Naive thymus-derived CD8-positive, alpha-beta T cell (primary cell): ENCODE measurements at regions not wholly inside any gene's neighbourhood (a gene's known extent, or its start where the extent isn't known, plus 50 kb on each side); places are given as distances from the start of the nearest gene placed in this dataset.

Experiments used
- ATAC-seq, 2 donors: fragments of 150-1000 bp; cut with Tn5 transposase in 1 of 2; sonication (Bioruptor Pico), chemical (Tn5 transposase) in 1 of 2; 1 replicate in 1 of 2; 2 replicates in 1 of 2; pipeline ENCODE4 v1.10.0; 2021; ENCODE audit warnings: mild to moderate bottlenecking in 2 of 2, moderate library complexity in 2 of 2
- POLR2A ChIA-PET: fragments of 350-600 bp; sonication (Branson Sonifier 250); formaldehyde crosslinking; loops from one replicate; lab custom pipeline; 2021; ENCODE audit warnings: antibody characterized with exemption; lab: Charles Lee
- DNase-seq, 10 donors: peaks; one replicate each; pipeline versions ENCODE4 v3.0.0 to v3.0.0-alpha.2; 2020 to 2022
- H3K27ac Mint-ChIP-seq, 10 donors: one replicate each; pipeline ENCODE4 v1.8.0; 2020 to 2022; ENCODE audit warnings: mild to moderate bottlenecking in 10 of 10, mixed read lengths in 10 of 10, moderate library complexity in 4 of 10, inconsistent platforms in 1 of 10
- H3K27me3 Mint-ChIP-seq, 5 donors: one replicate each; pipeline ENCODE4 v1.8.0; 2021 to 2022; ENCODE audit warnings: mixed read lengths in 5 of 5
- H3K36me3 Mint-ChIP-seq, 3 donors: one replicate each; pipeline ENCODE4 v1.8.0; 2020 to 2022; ENCODE audit warnings: mixed read lengths in 3 of 3, mild to moderate bottlenecking in 2 of 3, inconsistent platforms in 1 of 3
- H3K4me1 Mint-ChIP-seq, 4 donors: one replicate each; pipeline ENCODE4 v1.8.0; 2021 to 2022; ENCODE audit warnings: mixed read lengths in 4 of 4
- H3K4me3 Mint-ChIP-seq, 10 donors: one replicate each; pipeline ENCODE4 v1.8.0; 2020 to 2022; ENCODE audit warnings: mild to moderate bottlenecking in 10 of 10, mixed read lengths in 10 of 10, moderate library complexity in 6 of 10, inconsistent platforms in 1 of 10
- H3K9me3 Mint-ChIP-seq, 9 donors: one replicate each; pipeline ENCODE4 v1.8.0; 2020 to 2022; ENCODE audit warnings: mixed read lengths in 9 of 9, mild to moderate bottlenecking in 3 of 9, inconsistent platforms in 1 of 9, moderate library complexity in 1 of 9

DNA sequence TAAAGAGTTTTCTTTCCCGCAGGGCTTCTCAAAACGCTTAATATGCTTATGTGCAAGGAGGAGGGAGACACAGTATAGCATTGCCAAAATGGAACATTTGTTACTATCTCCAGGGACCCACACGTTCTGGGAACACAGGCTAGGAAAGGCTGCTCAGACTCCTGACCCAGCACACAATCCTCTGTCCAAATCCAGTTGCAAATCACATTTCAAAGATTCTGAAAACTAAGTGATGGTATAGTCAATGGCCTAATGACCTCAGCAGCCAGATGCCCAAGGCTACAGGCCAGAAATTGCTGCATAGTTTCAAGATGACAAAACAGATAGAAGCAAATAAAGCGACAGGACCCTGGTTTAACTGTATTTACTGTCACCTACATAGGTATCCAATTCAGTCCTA is 97.0 kb upstream of the GRIP1 start:
- POLR2A ChIA-PET: interaction anchor here (1.6 kb wide), 1 partner anchor 67 kb away, joined by 4 read pairs; no protein-coding TSS in a partner anchor
- H3K9me3 Mint-ChIP-seq: peaks cover 0 to 4% (median 0%) of the 10 kb centered on the region in 9 donors
- peaks cover 26 to 59% (median 49%) of the 10 kb centered on the region in 4 donors for H3K4me1 Mint-ChIP-seq
- H3K27ac Mint-ChIP-seq: peak overlapping the region in 8 of 10 donors; percentile 33 to 90 (median 71)
- H3K36me3 Mint-ChIP-seq: no peaks in the 10 kb centered on the region
- H3K27me3 Mint-ChIP-seq: no peaks in the 10 kb centered on the region
- ATAC-seq: no peak
- DNase-seq: no peak
- H3K4me3 Mint-ChIP-seq: peak overlapping the region in 1 of 10 donors; percentile 14

DNA sequence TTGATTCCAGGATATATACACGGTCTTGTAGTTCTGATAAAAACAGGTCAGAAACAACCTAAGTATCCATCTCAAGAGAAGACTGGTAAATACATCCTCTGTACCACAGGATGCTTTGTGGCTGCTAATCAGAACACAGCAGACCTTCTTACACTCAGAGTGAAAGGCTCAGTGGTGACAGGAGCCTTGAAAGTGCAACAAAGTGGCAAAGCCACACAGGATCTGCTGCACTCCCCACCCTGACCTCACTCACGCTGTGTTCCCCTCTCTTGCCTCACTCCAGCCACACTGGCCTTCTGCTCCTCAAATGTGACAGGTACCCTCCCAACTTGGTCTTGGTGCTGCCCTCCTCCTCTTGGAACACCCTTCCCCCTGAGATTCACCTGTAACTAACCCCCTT is 98.1 kb upstream of the GRIP1 start:
- POLR2A ChIA-PET: no interaction called here
- Mint-ChIP-seq H3K9me3 (peaks cover 0 to 4% (median 0%) of the 10 kb centered on the region in 9 donors), H3K4me3 (peak overlapping the region; percentile 62 to 82 (median 70)), H3K36me3 (no peaks in the 10 kb centered on the region), H3K4me1 (peaks cover 26 to 59% (median 49%) of the 10 kb centered on the region in 4 donors), H3K27ac (peak overlapping the region; percentile 77 to 97 (median 90)), H3K27me3 (no peaks in the 10 kb centered on the region)
- ATAC-seq (peak; percentile 99), DNase-seq (peak in 9 of 10 donors; percentile 7 to 71 (median 51))

DNA sequence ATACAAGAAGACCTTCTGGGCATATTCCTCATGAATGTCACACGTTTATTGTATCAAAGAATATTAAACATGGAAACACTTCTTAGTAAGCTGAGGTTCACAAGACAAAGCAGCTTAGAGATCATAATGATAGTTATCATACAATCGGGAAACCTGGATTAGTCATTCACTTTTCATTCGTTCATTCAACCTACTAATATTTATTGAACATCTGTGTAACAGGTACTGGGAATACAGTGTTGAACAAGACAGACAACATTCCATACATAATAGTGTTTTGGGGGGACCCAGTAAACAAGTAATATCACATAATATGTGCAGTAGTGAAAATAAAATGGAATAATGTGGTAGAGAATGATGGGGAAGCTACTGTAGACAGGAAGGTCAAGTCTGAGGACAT is 100.6 kb upstream of the GRIP1 start:
- DNase-seq: no peak
- peaks cover 0 to 4% (median 0%) of the 10 kb centered on the region in 9 donors for H3K9me3 Mint-ChIP-seq
- ATAC-seq: no peak
- H3K4me1 Mint-ChIP-seq: peaks cover 22 to 52% (median 45%) of the 10 kb centered on the region in 4 donors
- no peaks in the 10 kb centered on the region for H3K36me3 Mint-ChIP-seq
- H3K27ac Mint-ChIP-seq: no peak overlapping the region
- POLR2A ChIA-PET: no interaction called here
- no peak overlapping the region for H3K4me3 Mint-ChIP-seq
- H3K27me3 Mint-ChIP-seq: no peaks in the 10 kb centered on the region

DNA sequence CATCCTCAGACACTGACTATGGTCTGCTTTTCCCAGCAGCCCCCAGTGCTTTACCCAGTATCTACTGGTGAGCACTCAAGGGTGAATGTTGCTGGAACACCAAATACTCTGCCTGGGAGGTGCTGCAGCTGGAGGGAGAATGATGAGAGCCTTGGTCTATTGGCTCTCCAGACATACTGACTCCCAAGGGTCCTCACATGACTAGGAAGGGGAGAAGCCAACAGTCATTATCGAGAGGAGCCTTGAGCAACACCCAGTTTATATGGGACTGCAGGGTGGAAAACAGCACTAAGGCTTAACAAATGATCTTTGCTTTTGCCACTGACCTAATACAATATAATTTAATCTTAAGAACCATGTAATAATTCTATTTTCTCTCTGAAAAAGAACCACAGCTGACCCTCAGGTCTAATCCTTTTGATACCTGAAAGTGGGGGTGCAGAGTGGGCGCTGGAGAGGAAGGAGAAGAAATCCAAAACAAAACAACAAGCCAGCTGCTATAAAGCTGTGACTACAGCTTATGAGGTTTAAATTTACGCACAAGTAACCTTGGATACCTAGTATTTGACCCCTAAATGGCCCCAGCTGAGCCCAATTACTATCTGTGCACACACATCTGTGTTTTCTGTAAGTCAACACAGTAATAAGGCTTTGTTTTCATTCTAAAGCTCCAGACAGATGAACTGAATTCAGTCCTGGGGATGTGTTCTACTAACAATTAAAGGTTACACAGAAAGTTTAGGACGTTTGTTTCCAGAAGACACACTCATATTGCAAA is 107.8 kb upstream of the GRIP1 start:
- no peaks in the 10 kb centered on the region for H3K36me3 Mint-ChIP-seq
- no peak overlapping the region for H3K4me3 Mint-ChIP-seq
- no peaks in the 10 kb centered on the region for H3K9me3 Mint-ChIP-seq
- no peak overlapping the region for H3K27ac Mint-ChIP-seq
- POLR2A ChIA-PET: no interaction called here
- DNase-seq (no peak), ATAC-seq (no peak)
- no peaks in the 10 kb centered on the region for H3K27me3 Mint-ChIP-seq
- H3K4me1 Mint-ChIP-seq: peaks cover 0 to 8% (median 3%) of the 10 kb centered on the region in 4 donors

DNA sequence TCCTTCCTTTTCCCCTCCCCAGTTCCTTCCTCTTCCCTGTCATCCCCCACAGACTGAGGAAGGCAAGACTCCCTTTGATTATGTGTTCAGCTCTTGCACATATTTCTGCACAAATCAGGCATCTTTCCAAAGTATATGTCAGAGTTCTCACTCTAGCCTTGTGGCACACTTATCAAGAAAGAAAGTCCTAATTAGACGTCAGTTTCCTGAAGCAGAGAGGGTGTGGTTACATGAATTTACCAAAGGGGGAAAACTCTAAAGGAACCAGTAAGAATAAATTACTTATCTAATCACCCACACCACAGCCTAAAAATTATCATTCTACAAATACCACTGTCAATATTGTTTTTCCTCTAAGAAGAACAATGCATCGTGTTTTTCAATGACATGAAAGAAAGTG is 120.7 kb upstream of the GRIP1 start:
- DNase-seq: no peak
- no peaks in the 10 kb centered on the region for H3K9me3 Mint-ChIP-seq
- H3K4me1 Mint-ChIP-seq: peaks cover 3 to 6% (median 4%) of the 10 kb centered on the region in 4 donors
- POLR2A ChIA-PET: no interaction called here
- peak overlapping the region in 1 of 10 donors; percentile 11 for H3K27ac Mint-ChIP-seq
- H3K4me3 Mint-ChIP-seq: peak overlapping the region in 1 of 10 donors; percentile 11
- H3K27me3 Mint-ChIP-seq: no peaks in the 10 kb centered on the region
- no peaks in the 10 kb centered on the region for H3K36me3 Mint-ChIP-seq
- ATAC-seq: peak in 1 of 2 donors; percentile 36

DNA sequence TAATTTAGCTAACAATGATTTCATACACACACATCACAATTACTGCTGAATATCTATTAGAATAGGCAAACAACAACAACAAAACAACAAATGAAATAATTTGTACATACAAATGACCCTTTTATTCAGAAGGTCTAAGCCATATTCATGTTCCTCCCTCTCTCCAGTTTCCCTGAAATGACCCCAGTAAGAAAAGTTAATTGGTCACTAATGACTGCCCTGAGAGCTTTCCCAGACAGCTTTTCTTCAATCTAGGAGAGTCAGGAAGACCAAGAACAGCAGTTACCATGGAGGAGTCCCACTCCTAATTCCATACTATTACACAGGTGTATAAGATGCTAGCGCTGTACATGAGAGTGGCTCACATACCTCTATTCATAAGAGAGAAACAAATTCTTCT is 121.2 kb upstream of the GRIP1 start:
- Mint-ChIP-seq H3K27me3 (no peaks in the 10 kb centered on the region), H3K27ac (no peak overlapping the region), H3K4me1 (peaks cover 4 to 6% (median 4%) of the 10 kb centered on the region in 4 donors), H3K4me3 (no peak overlapping the region), H3K36me3 (peaks cover 0 to 1% (median 0%) of the 10 kb centered on the region in 3 donors), H3K9me3 (no peaks in the 10 kb centered on the region)
- DNase-seq (no peak), ATAC-seq (no peak)
- POLR2A ChIA-PET: interaction anchor here (0.6 kb wide), 1 partner anchor 139 kb away, joined by 3 read pairs; no protein-coding TSS in a partner anchor

DNA sequence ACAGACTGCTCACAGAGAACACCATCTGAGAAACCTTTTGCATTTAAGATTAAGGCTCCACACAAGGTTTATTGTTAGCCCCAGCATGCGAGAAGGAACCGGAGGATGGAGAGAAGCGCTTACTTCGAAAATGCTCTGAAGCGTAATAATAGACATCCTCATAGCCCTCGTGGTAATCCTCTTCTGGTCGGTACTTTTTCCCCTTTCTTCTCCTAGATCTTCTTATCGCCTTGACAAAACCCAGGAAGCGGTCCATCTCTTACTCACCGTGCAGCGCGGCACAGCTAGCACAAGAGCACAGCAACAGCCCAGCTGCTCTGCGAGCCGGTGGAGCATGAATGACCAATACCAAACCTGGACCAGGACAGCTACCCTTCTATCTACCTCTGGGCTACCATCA is 125.1 kb upstream of the GRIP1 start:
- DNase-seq (peak in 1 of 10 donors; percentile 45), ATAC-seq (no peak)
- Mint-ChIP-seq H3K4me1 (peaks cover 4 to 6% (median 4%) of the 10 kb centered on the region in 4 donors), H3K36me3 (peaks cover 0 to 4% (median 3%) of the 10 kb centered on the region in 3 donors), H3K27me3 (peaks cover 0 to 2% (median 0%) of the 10 kb centered on the region in 5 donors), H3K9me3 (peaks cover 0 to 3% (median 0%) of the 10 kb centered on the region in 9 donors), H3K4me3 (no peak overlapping the region), H3K27ac (no peak overlapping the region)
- POLR2A ChIA-PET: no interaction called here

DNA sequence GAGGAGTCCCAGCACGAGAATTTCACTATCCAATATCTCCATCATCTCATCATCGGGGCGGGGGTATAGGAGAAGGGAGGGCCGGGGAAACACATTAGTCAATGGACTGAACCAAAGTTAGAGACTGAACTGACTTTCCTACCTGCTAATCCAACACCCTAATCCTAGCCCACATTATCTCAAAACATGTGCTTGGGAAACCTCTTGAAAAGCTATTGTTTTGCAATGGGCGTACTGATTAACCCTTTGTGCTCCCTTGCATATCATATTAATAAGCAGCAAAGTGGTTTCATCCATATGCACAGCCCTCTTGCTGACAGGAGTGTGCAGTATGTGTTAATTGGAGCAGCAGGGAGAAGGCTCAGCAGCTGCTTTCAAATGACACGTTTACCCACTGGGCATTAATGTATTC is 125.7 kb upstream of the GRIP1 start:
- ATAC-seq (no peak), DNase-seq (no peak)
- Mint-ChIP-seq H3K36me3 (peaks cover 0 to 4% (median 3%) of the 10 kb centered on the region in 3 donors), H3K9me3 (peaks cover 0 to 3% (median 0%) of the 10 kb centered on the region in 9 donors), H3K27me3 (peaks cover 0 to 2% (median 0%) of the 10 kb centered on the region in 5 donors), H3K4me3 (no peak overlapping the region), H3K4me1 (peaks cover 2% of the 10 kb centered on the region in 4 donors), H3K27ac (no peak overlapping the region)
- POLR2A ChIA-PET: interaction anchor here (0.6 kb wide), 1 partner anchor 68 kb away, joined by 4 read pairs; no protein-coding TSS in a partner anchor

DNA sequence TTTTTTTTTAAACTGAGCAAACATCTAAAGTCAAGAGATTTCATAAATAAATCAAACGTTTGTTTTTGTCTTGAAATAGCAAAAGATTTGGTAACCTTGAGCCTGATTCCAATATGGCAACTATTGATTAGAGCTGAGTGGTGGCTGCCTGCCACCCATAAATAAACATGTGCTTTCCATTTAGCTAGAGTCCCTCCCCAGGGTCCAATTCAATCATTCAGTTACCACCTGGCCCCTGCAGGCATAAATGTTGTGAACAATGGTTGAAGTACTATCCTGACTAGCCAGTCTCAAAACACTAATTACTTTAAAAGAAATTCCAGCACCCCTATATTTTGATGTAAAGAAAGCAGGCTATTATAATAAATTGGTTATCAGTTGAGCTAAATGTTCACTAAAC is 129.7 kb upstream of the GRIP1 start:
- POLR2A ChIA-PET: no interaction called here
- DNase-seq: no peak
- Mint-ChIP-seq H3K27me3 (peaks cover 0 to 2% (median 0%) of the 10 kb centered on the region in 5 donors), H3K4me3 (no peak overlapping the region), H3K36me3 (peaks cover 0 to 4% (median 3%) of the 10 kb centered on the region in 3 donors), H3K27ac (no peak overlapping the region), H3K9me3 (peaks cover 0 to 3% (median 0%) of the 10 kb centered on the region in 9 donors), H3K4me1 (peaks cover 11% of the 10 kb centered on the region in 4 donors)
- no peak for ATAC-seq

DNA sequence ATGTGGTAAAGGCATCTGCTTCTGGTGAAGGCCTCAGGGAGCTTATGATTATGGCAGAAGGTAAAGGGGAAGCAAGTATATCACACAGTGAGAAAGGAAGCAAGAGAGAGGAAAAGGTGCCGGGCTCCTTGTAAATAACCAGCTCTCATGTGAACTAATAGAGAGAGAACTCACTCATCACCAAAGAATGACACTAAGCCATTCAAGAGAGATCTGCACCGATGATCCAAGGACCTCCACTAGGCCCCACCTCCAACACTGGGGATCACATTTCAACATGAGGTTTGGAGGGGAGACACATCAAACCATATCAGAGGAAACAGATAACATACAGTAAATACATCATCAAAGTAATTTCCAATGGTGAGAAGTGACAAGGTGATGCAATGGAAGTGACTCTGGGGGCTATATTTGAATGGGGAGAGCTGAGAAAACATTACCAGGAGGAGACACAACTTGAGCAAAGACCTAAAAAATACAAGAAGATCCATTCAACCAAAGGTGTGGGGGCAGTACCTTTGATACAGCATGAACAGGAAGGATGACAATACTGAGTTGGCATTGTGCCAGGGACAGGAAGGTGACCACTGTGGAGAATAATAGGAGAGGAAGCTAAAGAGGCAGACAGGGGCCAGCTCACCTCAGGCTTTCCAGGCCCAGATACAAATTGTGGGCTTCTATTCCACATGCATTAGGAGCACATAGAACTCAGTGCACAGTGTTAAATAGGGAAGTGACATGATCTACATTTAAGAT is 134.4 kb upstream of the GRIP1 start:
- peaks cover 0 to 3% (median 0%) of the 10 kb centered on the region in 3 donors for H3K36me3 Mint-ChIP-seq
- peaks cover 11 to 15% (median 13%) of the 10 kb centered on the region in 4 donors for H3K4me1 Mint-ChIP-seq
- no peaks in the 10 kb centered on the region for H3K9me3 Mint-ChIP-seq
- POLR2A ChIA-PET: interaction anchor here (1.0 kb wide), 1 partner anchor 21 kb away, joined by 3 read pairs; no protein-coding TSS in a partner anchor
- H3K4me3 Mint-ChIP-seq: peak overlapping the region in 3 of 10 donors; percentile 6 to 18 (median 15)
- H3K27me3 Mint-ChIP-seq: no peaks in the 10 kb centered on the region
- H3K27ac Mint-ChIP-seq: peak overlapping the region in 1 of 10 donors; percentile 34
- peak in 6 of 10 donors; percentile 0 to 67 (median 13) for DNase-seq
- ATAC-seq: peak in 1 of 2 donors; percentile 36

DNA sequence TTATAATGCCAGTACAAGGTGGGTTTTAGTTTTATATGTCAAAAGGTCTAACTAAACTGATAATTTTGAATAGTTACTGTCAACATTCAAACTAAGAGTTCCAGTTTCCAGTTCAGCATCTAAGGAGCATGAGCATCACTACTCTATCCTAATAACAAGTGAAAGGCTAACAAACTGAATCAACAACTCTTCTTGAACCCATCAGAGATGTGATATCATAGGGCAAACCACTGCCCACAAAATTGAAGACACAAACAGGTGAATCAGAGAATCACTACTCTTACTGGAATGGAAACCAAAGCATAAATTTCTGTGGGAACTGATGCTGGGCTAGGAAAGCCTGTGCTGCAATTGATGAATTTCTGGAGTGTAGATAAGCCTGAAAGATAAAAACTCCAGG is 140.7 kb upstream of the GRIP1 start:
- peaks cover 0 to 3% (median 0%) of the 10 kb centered on the region in 3 donors for H3K36me3 Mint-ChIP-seq
- no peaks in the 10 kb centered on the region for H3K27me3 Mint-ChIP-seq
- POLR2A ChIA-PET: interaction anchor here (1.0 kb wide), 1 partner anchor 10 kb away, joined by 5 read pairs; no protein-coding TSS in a partner anchor
- DNase-seq: no peak
- H3K4me3 Mint-ChIP-seq: no peak overlapping the region
- no peaks in the 10 kb centered on the region for H3K4me1 Mint-ChIP-seq
- ATAC-seq: no peak
- no peaks in the 10 kb centered on the region for H3K9me3 Mint-ChIP-seq
- no peak overlapping the region for H3K27ac Mint-ChIP-seq

DNA sequence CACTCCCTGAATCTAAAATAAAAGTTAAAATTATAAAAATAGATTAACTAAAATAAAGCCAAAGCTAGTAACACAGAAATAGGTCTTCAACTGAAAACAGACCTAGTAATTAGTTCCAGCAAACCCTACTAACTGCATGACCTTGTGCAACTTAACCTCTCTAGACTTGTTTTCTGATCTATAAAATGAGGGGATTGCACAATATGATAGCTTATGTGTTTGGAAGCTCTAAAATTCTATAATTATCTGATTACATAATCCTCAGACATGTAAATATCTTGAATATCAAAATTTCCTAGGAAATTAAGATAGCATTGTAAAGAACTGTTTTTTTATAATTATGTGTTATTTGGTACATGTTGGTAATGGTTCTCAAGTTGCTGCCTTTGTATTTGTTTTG is 144.1 kb upstream of the GRIP1 start:
- no peaks in the 10 kb centered on the region for H3K9me3 Mint-ChIP-seq
- DNase-seq (no peak), ATAC-seq (no peak)
- POLR2A ChIA-PET: no interaction called here
- H3K4me1 Mint-ChIP-seq: peaks cover 0 to 3% (median under 1%) of the 10 kb centered on the region in 4 donors
- H3K27ac Mint-ChIP-seq: no peak overlapping the region
- no peak overlapping the region for H3K4me3 Mint-ChIP-seq
- no peaks in the 10 kb centered on the region for H3K36me3 Mint-ChIP-seq
- no peaks in the 10 kb centered on the region for H3K27me3 Mint-ChIP-seq
